ENCODE measurements at regions not wholly inside any gene's neighbourhood (a gene's known extent, or its start where the extent isn't known, plus 50 kb on each side); places are given as distances from the start of the nearest gene placed in this dataset.
"Not testable (repeated sequence)": the region's sequence is repeated elsewhere in the genome, so short reads cannot be mapped to it uniquely, and the experiment has no call there.

GRCh38 chr4:111961026-111961425 is 184.2 kb upstream of the FAM241A start:
- TF ChIP-seq CTCF (IDR thresholded peaks at IDR 0.05; ENCODE audit: low read depth, low read length, missing input control); REST (IDR thresholded peaks at IDR 0.05); SP1 (IDR thresholded peaks at IDR 0.05); GABPA (IDR thresholded peaks at IDR 0.05 in 1 of 2, conservative IDR thresholded peaks at IDR 0.05 in 1 of 2); YY1 (IDR thresholded peaks at IDR 0.05); TAF1 (conservative IDR thresholded peaks at IDR 0.05); JUND (IDR thresholded peaks at IDR 0.05); RAD21 (IDR thresholded peaks at IDR 0.05); FOXA2 (IDR thresholded peaks at IDR 0.05); ATF3 (IDR thresholded peaks at IDR 0.05); NR2F2 (IDR thresholded peaks at IDR 0.05): not testable (repeated sequence)

Measured in liver (tissue), 3 donors.